ENCODE measurements at regions not wholly inside any gene's neighbourhood (a gene's known extent, or its start where the extent isn't known, plus 50 kb on each side); places are given as distances from the start of the nearest gene placed in this dataset.

DNA sequence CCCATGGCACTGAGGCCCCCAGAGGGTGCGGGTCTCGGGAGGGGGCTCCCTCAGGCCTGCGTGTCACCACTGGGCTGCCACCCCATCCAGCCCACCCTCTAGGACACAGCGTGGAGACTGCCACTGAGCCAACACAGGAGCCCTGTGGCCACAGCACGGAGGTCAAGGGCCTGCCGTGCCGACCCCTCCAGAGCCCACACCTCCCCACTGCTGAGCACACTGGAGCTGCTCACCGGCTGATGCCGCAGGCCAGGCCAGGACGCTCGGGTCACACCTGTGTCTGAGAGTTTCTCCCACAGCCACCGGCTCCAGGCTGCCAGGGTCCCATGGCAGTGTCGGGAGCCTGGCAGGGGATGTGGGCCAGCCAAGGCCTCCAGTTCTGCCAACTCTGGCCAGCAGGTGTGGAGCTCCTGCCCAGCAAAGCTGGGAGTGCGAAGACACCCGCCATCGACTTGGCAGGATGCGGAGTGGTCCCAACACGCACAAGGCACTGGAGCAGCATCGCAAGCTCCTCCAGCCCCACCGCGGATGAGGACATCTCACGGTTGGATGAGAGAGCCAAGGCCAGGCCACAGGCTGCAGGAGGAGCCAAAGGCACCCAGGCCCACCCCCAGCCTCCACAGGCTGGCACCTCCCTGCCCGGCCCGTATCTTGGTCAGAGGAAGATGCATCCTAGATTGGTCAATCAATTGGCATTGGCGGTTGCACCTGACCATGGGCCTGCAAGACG lies 187.1 kb downstream of the BRD1 start:
- Histone ChIP-seq H4K8ac (ENCODE audit: low read depth in 2 of 2, low read length in 2 of 2) (no peak overlapping the region), H3K23ac (ENCODE audit: low read depth, low read length) (no peak overlapping the region), H3K9ac (ENCODE audit: low read depth, low read length) (no peak overlapping the region), H3K9me1 (ENCODE audit: insufficient read depth, low read length) (no peaks in the 10 kb centered on the region), H3K56ac (ENCODE audit: extremely low read depth, insufficient read depth, low read length) (no peak overlapping the region), H4K20me1 (ENCODE audit: insufficient read depth, low read length) (no peaks in the 10 kb centered on the region), H3K4me2 (ENCODE audit: low read depth, low read length) (no peak overlapping the region), H3K9me3 (ENCODE audit: control insufficient read depth, insufficient read depth, low read length) (peaks cover 29% of the 10 kb centered on the region), H3K4me3 (ENCODE audit: insufficient read depth, low read depth, low read length) (no peak overlapping the region), H3K14ac (replicated peaks; ENCODE audit: low read depth, low read length) (no peak overlapping the region), H3K27me3 (ENCODE audit: control insufficient read depth, insufficient read depth, low read length) (no peaks in the 10 kb centered on the region), H3K36me3 (ENCODE audit: control insufficient read depth, insufficient read depth, low read length) (no peaks in the 10 kb centered on the region), H2BK120ac (ENCODE audit: low read depth, low read length) (no peak overlapping the region), H3K4ac (ENCODE audit: low read depth, low read length) (no peak overlapping the region), H2BK20ac (ENCODE audit: low read depth, low read length) (no peak overlapping the region), H2AK9ac (replicated peaks; ENCODE audit: low read depth, low read length, poor library complexity) (no peak overlapping the region), H2BK5ac (ENCODE audit: low read depth, low read length, poor library complexity, severe bottlenecking) (no peak overlapping the region), H3K27ac (ENCODE audit: insufficient read depth, low read length) (no peak overlapping the region), H2AK5ac (ENCODE audit: low read depth, low read length) (no peak overlapping the region), H3K18ac (ENCODE audit: low read depth, low read length) (no peak overlapping the region), H4K5ac (ENCODE audit: low read depth, low read length) (no peak overlapping the region), H3K4me1 (ENCODE audit: control insufficient read depth, insufficient read depth, low read length) (no peaks in the 10 kb centered on the region), H3K79me1 (ENCODE audit: low read depth in 1 of 2, low read length in 2 of 2) (no peaks in the 10 kb centered on the region), H2AFZ (replicated peaks; ENCODE audit: low read length, poor library complexity) (no peak overlapping the region), H2BK15ac (ENCODE audit: low read depth, low read length) (no peak overlapping the region), H4K91ac (ENCODE audit: insufficient read depth, low read depth, low read length) (no peak overlapping the region)
- ChIA-PET POLR2A (ENCODE audit: unreplicated experiment) (no interaction called here), CTCF (no interaction called here)
- no peak for DNase-seq
- dilution Hi-C loops (cut with HindIII; ENCODE audit: low sequenced_read_pairs, unreplicated experiment) (no loop called here), intact Hi-C loops (cut with micrococcal nuclease) (no loop called here), in situ Hi-C loops (cut with MboI; ENCODE audit: low sequenced_read_pairs) (no loop called here)
- WGBS, 2 experiments (ENCODE audit: extremely low coverage in 2 of 2, insufficient read length in 1 of 2), result 55% methylated on average over 12 of the region's 26 CpGs; no CpG with 5 or more reads in 1 of the 2 experiments
- no TSS peak for BruUV-seq (replicated peaks)
- no peak for TF ChIP-seq SMC3 (IDR thresholded peaks at IDR 0.05; ENCODE audit: low read depth, low read length)
- no peak for ATAC-seq (ENCODE audit: low read depth)

Measured in IMR-90 (cell line).